Hematopoietic multipotent progenitor cell treated with erythropoietin and hydrocortisone succinate and interleukin-3 and kit ligand, for 17 days (in vitro differentiated cells): ENCODE measurements at regions not wholly inside any gene's neighbourhood (a gene's known extent, or its start where the extent isn't known, plus 50 kb on each side); places are given as distances from the start of the nearest gene placed in this dataset.

Source experiments
- DNase-seq: peaks from one replicate; pipeline ENCODE4 v3.0.0-alpha.2; 2015; ENCODE audit warnings: low spot score

GRCh38 chr20:41669708-41670263 lies 51.6 kb upstream of the CHD6 start:
- no peak for DNase-seq

GRCh38 chr20:41668057-41668749 lies 50.0 kb upstream of the CHD6 start:
- DNase-seq: no peak
